HEK293 (cell line): ENCODE measurements at regions not wholly inside any gene's neighbourhood (a gene's known extent, or its start where the extent isn't known, plus 50 kb on each side); places are given as distances from the start of the nearest gene placed in this dataset.

Experiments used
- CTCF ChIA-PET: fragments of 350-600 bp; formaldehyde crosslinking; extraction: SDS; loops from one replicate; lab custom pipeline; 2021; ENCODE audit warnings: antibody characterized with exemption; lab: Yijun Ruan, JAX
- POLR2A ChIA-PET: fragments of 300-600 bp; formaldehyde crosslinking; extraction: SDS; loops from one replicate; lab custom pipeline; 2020; ENCODE audit warnings: antibody characterized with exemption, inconsistent platforms; lab: Yijun Ruan, JAX
- H3K27ac ChIP-seq: fragments of 200-500 bp; sonication (Bioruptor generic); 2 replicates; pipeline ENCODE4 v1.5.1; 2014; ENCODE audit warnings: low read depth, low read length, control low read depth, inconsistent platforms; ENCODE audit errors: extremely low read depth
- H3K36me3 ChIP-seq, 2 experiments: fragments of 200-500 bp in 1 of 2; sonication (Bioruptor generic) in 1 of 2; 1 replicate in 1 of 2; 2 replicates in 1 of 2; pipeline ENCODE4 v1.5.1; 2014 to 2017; ENCODE audit warnings: inconsistent platforms in 2 of 2, low read length in 2 of 2; ENCODE audit not compliant: control insufficient read depth in 2 of 2, insufficient read depth in 1 of 2
- H3K4me1 ChIP-seq: fragments of 200-500 bp; sonication (Bioruptor generic); 2 replicates; pipeline ENCODE4 v1.5.1; 2014; ENCODE audit warnings: mild to moderate bottlenecking, low read length, inconsistent platforms; ENCODE audit not compliant: control insufficient read depth, insufficient read depth
- H3K4me3 ChIP-seq: 2 replicates; pipeline ENCODE4 v1.5.1; 2011; ENCODE audit warnings: low read depth, mild to moderate bottlenecking, control low read depth, low read length, moderate library complexity
- H3K9me3 ChIP-seq: fragments of 200-500 bp; sonication (Bioruptor generic); 2 replicates; pipeline ENCODE4 v1.5.1; 2014; ENCODE audit warnings: low read depth, low read length, inconsistent platforms; ENCODE audit not compliant: control insufficient read depth, insufficient read depth
- BCL11A ChIP-seq: fragments of 450-650 bp; formaldehyde crosslinking; IDR thresholded peaks from 2 replicates; pipeline ENCODE4 v1.5.1; 2016; ENCODE audit warnings: low read depth, missing biosample characterization, missing genetic modification characterization
- GLI2 ChIP-seq: fragments of 450-650 bp; formaldehyde crosslinking; IDR thresholded peaks from 2 replicates; pipeline ENCODE4; 2017; ENCODE audit warnings: missing biosample characterization, missing genetic modification characterization, low read depth, borderline replicate concordance
- HOXC10 ChIP-seq: sonication (generic); formaldehyde crosslinking; IDR thresholded peaks from 2 replicates; pipeline ENCODE4 v1.8.1; 2023; ENCODE audit warnings: mild to moderate bottlenecking, missing genetic modification reagents
- HOXD13 ChIP-seq: sonication (generic); formaldehyde crosslinking; IDR thresholded peaks from 2 replicates; pipeline ENCODE4 v1.8.0; 2022; ENCODE audit warnings: missing genetic modification reagents, borderline replicate concordance
- SP7 ChIP-seq: fragments of 450-650 bp; formaldehyde crosslinking; IDR thresholded peaks from 2 replicates; pipeline ENCODE4 v1.5.1; 2016; ENCODE audit warnings: missing biosample characterization, missing genetic modification characterization
- ZBTB11 ChIP-seq: fragments of 450-650 bp; formaldehyde crosslinking; conservative IDR thresholded peaks from 2 replicates; pipeline ENCODE4 v1.5.1; 2016; ENCODE audit warnings: low read depth, missing biosample characterization, missing genetic modification characterization
- ZBTB20 ChIP-seq: fragments of 450-650 bp; formaldehyde crosslinking; IDR thresholded peaks from 2 replicates; pipeline ENCODE4 v1.5.1; 2016; ENCODE audit warnings: missing biosample characterization, missing genetic modification characterization
- ZFHX2 ChIP-seq: fragments of 450-650 bp; formaldehyde crosslinking; conservative IDR thresholded peaks from 2 replicates; pipeline ENCODE4 v1.5.1; 2016; ENCODE audit warnings: missing biosample characterization, missing genetic modification characterization
- ZIC2 ChIP-seq: fragments of 450-650 bp; formaldehyde crosslinking; IDR thresholded peaks from 2 replicates; pipeline ENCODE4 v1.5.1; 2016; ENCODE audit warnings: missing biosample characterization, missing genetic modification characterization
- ZNF112 ChIP-seq: fragments of 450-650 bp; formaldehyde crosslinking; IDR thresholded peaks from 2 replicates; pipeline ENCODE4 v1.5.0; 2017; ENCODE audit warnings: missing biosample characterization, missing genetic modification characterization
- ZNF132 ChIP-seq: fragments of 450-650 bp; formaldehyde crosslinking; IDR thresholded peaks from 2 replicates; pipeline ENCODE4 v1.5.1; 2017; ENCODE audit warnings: missing biosample characterization, missing genetic modification characterization, borderline replicate concordance
- ZNF155 ChIP-seq: fragments of 450-650 bp; formaldehyde crosslinking; IDR thresholded peaks from 2 replicates; pipeline ENCODE4 v1.5.1; 2016; ENCODE audit warnings: missing biosample characterization, missing genetic modification characterization
- ZNF2 ChIP-seq: fragments of 450-650 bp; formaldehyde crosslinking; IDR thresholded peaks from 2 replicates; pipeline ENCODE4 v1.5.1; 2016; ENCODE audit warnings: missing biosample characterization, missing genetic modification characterization
- ZNF248 ChIP-seq: fragments of 450-650 bp; formaldehyde crosslinking; IDR thresholded peaks from 2 replicates; pipeline ENCODE4 v1.5.1; 2017; ENCODE audit warnings: missing biosample characterization, missing genetic modification characterization
- ZNF266 ChIP-seq: fragments of 450-650 bp; formaldehyde crosslinking; IDR thresholded peaks from 2 replicates; pipeline ENCODE4 v1.5.1; 2016; ENCODE audit warnings: missing biosample characterization, missing genetic modification characterization, low read depth
- ZNF391 ChIP-seq: fragments of 450-650 bp; formaldehyde crosslinking; IDR thresholded peaks from 2 replicates; pipeline ENCODE4 v1.5.1; 2016; ENCODE audit warnings: low read depth, missing biosample characterization, missing genetic modification characterization, borderline replicate concordance
- ZNF473 ChIP-seq: fragments of 450-650 bp; formaldehyde crosslinking; IDR thresholded peaks from 2 replicates; pipeline ENCODE4 v1.5.1; 2017; ENCODE audit warnings: missing biosample characterization, missing genetic modification characterization
- ZNF488 ChIP-seq: fragments of 450-650 bp; formaldehyde crosslinking; IDR thresholded peaks from 2 replicates; pipeline ENCODE4 v1.5.1; 2016; ENCODE audit warnings: missing biosample characterization, missing genetic modification characterization
- ZNF514 ChIP-seq: fragments of 450-650 bp; formaldehyde crosslinking; IDR thresholded peaks from 2 replicates; pipeline ENCODE4 v1.5.1; 2016; ENCODE audit warnings: missing biosample characterization, missing genetic modification characterization
- ZNF558 ChIP-seq: fragments of 450-650 bp; formaldehyde crosslinking; IDR thresholded peaks from 2 replicates; pipeline ENCODE4 v1.5.1; 2016; ENCODE audit warnings: missing biosample characterization, missing genetic modification characterization
- ZNF654 ChIP-seq: fragments of 450-650 bp; formaldehyde crosslinking; IDR thresholded peaks from 2 replicates; pipeline ENCODE4 v1.5.1; 2016; ENCODE audit warnings: low read depth, missing biosample characterization, missing genetic modification characterization
- ZNF658 ChIP-seq: fragments of 450-650 bp; formaldehyde crosslinking; IDR thresholded peaks from 2 replicates; pipeline ENCODE4; 2016; ENCODE audit warnings: missing biosample characterization, missing genetic modification characterization
- ZNF747 ChIP-seq: fragments of 450-650 bp; formaldehyde crosslinking; IDR thresholded peaks from 2 replicates; pipeline ENCODE4 v1.5.1; 2016; ENCODE audit warnings: missing biosample characterization, missing genetic modification characterization
- ZNF843 ChIP-seq: fragments of 450-650 bp; formaldehyde crosslinking; IDR thresholded peaks from 2 replicates; pipeline ENCODE4 v1.5.1; 2016; ENCODE audit warnings: missing biosample characterization, missing genetic modification characterization
- ZSCAN30 ChIP-seq: fragments of 450-650 bp; IDR thresholded peaks from 2 replicates; pipeline ENCODE4 v1.5.1; 2018; ENCODE audit warnings: missing biosample characterization, mild to moderate bottlenecking, missing genetic modification characterization, moderate library complexity

DNA sequence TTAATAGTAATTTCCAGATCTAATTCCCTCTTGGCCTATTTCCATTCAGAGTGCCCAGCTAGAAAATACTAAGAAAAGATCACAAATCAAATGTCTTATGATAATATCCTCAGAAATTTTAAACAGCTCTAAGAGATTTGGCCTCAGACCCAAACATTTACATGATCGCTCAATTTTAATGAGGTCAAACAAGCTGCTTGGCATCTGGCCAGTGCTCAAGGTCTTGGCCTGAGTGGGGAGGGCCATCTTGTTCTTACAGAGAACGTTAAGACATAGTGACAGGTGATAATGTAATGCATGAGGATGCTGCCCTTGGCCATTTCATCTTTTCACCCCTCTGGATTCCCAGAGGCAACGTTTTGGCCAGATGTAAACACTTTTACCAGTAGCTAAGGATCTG lies 159.2 kb upstream of the SLC7A11 start:
- CTCF ChIA-PET, result no interaction called here
- Histone ChIP-seq H3K9me3 (no peaks in the 10 kb centered on the region), H3K36me3 (no peaks in the 10 kb centered on the region), H3K27ac (no peak overlapping the region), H3K4me3 (no peak overlapping the region), H3K4me1 (no peaks in the 10 kb centered on the region)
- POLR2A ChIA-PET, result no interaction called here
- no peak for TF ChIP-seq ZSCAN30 (tag by site-specific recombination)
- no peak for TF ChIP-seq ZNF132 (tag by site-specific recombination)
- TF ChIP-seq ZBTB20 (tag by site-specific recombination), result no peak
- TF ChIP-seq ZNF266, result no peak
- TF ChIP-seq ZFHX2 (tag by site-specific recombination), result no peak
- no peak for TF ChIP-seq GLI2
- no peak for TF ChIP-seq ZNF391 (tag by site-specific recombination)
- TF ChIP-seq ZNF843 (tag by site-specific recombination), result no peak
- TF ChIP-seq HOXC10 (CRISPR knock-in tag), result no peak

- Histone ChIP-seq H3K9me3 (no peaks in the 10 kb centered on the region), H3K4me1 (no peaks in the 10 kb centered on the region), H3K36me3 (no peaks in the 10 kb centered on the region), H3K27ac (no peak overlapping the region), H3K4me3 (no peak overlapping the region)
- POLR2A ChIA-PET, result no interaction called here
- CTCF ChIA-PET, result no interaction called here
- TF ChIP-seq ZNF558 (tag by site-specific recombination) (no peak), ZNF2 (tag by site-specific recombination) (no peak), ZNF747 (tag by site-specific recombination) (no peak), ZIC2 (peak; percentile 85), BCL11A (no peak)
These were observed 158.4 kb upstream of the SLC7A11 start for GRCh38 chr4:138400543-138400942.

DNA sequence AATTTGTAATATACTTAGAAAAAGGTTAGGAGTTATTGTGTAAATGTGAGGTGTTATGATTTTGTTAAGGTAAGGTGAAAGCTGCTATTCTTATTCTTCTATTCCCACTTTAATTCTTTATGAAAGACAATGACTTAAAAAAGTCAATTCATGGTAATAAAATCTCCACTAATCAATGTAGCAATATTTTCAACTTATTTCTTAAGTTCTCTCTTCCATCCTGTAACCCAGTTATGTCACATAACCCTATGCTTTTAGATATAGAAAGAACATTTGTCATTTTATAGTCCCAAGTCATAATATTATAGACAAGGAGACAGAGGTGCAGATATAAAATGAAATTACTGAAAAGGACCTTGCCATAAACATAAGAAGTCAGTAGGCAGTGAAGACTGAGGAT lies 157.9 kb upstream of the SLC7A11 start:
- Histone ChIP-seq H3K4me3 (no peak overlapping the region), H3K9me3 (no peaks in the 10 kb centered on the region), H3K4me1 (no peaks in the 10 kb centered on the region), H3K36me3 (no peaks in the 10 kb centered on the region), H3K27ac (no peak overlapping the region)
- CTCF ChIA-PET, result interaction anchor here (0.7 kb wide), 1 partner anchor 462 kb away, joined by 3 read pairs; no protein-coding TSS in a partner anchor
- POLR2A ChIA-PET, result no interaction called here
- no peak for TF ChIP-seq GLI2
- TF ChIP-seq ZNF488 (tag by site-specific recombination), result no peak
- no peak for TF ChIP-seq ZNF473 (tag by site-specific recombination)
- no peak for TF ChIP-seq ZNF658 (tag by site-specific recombination)
- no peak for TF ChIP-seq SP7 (tag by site-specific recombination)
- no peak for TF ChIP-seq ZNF112
- TF ChIP-seq HOXD13 (CRISPR knock-in tag), result no peak
- TF ChIP-seq ZNF514, result no peak
- no peak for TF ChIP-seq ZBTB11
- TF ChIP-seq ZNF248 (tag by site-specific recombination), result no peak
- no peak for TF ChIP-seq ZNF654 (tag by site-specific recombination)
- no peak for TF ChIP-seq ZNF155
